Smooth muscle cell (in vitro differentiated cells): ENCODE measurements at regions not wholly inside any gene's neighbourhood (a gene's known extent, or its start where the extent isn't known, plus 50 kb on each side); places are given as distances from the start of the nearest gene placed in this dataset.

Experiments
- DNase-seq: peaks from one replicate; lab custom pipeline; 2025; ENCODE audit not compliant: unreplicated experiment; lab: John Stamatoyannopoulos, UW
- H2AFZ ChIP-seq: fragments of 200-600 bp; sonication (generic); 2 replicates; pipeline ENCODE4 v1.6.0; 2016; ENCODE audit warnings: antibody characterized with exemption, low read depth, mild to moderate bottlenecking
- H3F3A ChIP-seq: fragments of 200-600 bp; sonication (generic); 2 replicates; pipeline ENCODE4 v1.6.0; 2017; ENCODE audit warnings: antibody characterized with exemption, low read depth
- H3K27ac ChIP-seq: fragments of 200-600 bp; sonication (generic); 2 replicates; pipeline ENCODE4 v1.5.1; 2016; ENCODE audit warnings: low read depth, mild to moderate bottlenecking
- H3K27me3 ChIP-seq: fragments of 200-600 bp; sonication (generic); 2 replicates; pipeline ENCODE4 v1.6.1; 2016; ENCODE audit warnings: low read depth, mild to moderate bottlenecking
- H3K36me3 ChIP-seq: fragments of 200-600 bp; sonication (generic); 2 replicates; pipeline ENCODE4 v1.5.1; 2016; ENCODE audit warnings: low read depth
- H3K4me1 ChIP-seq: fragments of 200-600 bp; sonication (generic); 2 replicates; pipeline ENCODE4 v1.5.1; 2016; ENCODE audit warnings: low read depth
- H3K4me2 ChIP-seq: fragments of 200-600 bp; sonication (generic); 2 replicates; pipeline ENCODE4 v1.6.0; 2016; ENCODE audit warnings: mild to moderate bottlenecking
- H3K4me3 ChIP-seq: fragments of 200-600 bp; sonication (generic); 2 replicates; pipeline ENCODE4 v1.5.1; 2016; ENCODE audit warnings: mild to moderate bottlenecking
- H3K79me2 ChIP-seq: fragments of 200-600 bp; sonication (generic); 2 replicates; pipeline ENCODE4 v1.6.0; 2016; ENCODE audit warnings: low read depth, mild to moderate bottlenecking
- H3K9ac ChIP-seq: fragments of 200-600 bp; sonication (generic); 2 replicates; pipeline ENCODE4 v1.6.0; 2016; ENCODE audit warnings: low read depth
- H3K9me3 ChIP-seq: fragments of 200-600 bp; sonication (generic); replicated peaks from 2 replicates; pipeline ENCODE4 v1.5.1; 2016; ENCODE audit warnings: low read depth
- H4K20me1 ChIP-seq: fragments of 200-600 bp; sonication (generic); 2 replicates; pipeline ENCODE4 v1.6.0; 2016; ENCODE audit warnings: low read depth
- CTCF ChIP-seq: fragments of 200-600 bp; sonication (generic); IDR thresholded peaks from 2 replicates; pipeline ENCODE4 v1.5.1; 2017; ENCODE audit warnings: borderline replicate concordance, mild to moderate bottlenecking, antibody characterized with exemption; ENCODE audit not compliant: insufficient read depth, poor library complexity, severe bottlenecking
- WGBS: methylation state at CpG from one replicate; pipeline ENCODE4 v1.1.7; 2016; ENCODE audit warnings: low lambda C conversion rate; 5-methylcytosine and 5-hydroxymethylcytosine counted together

- Histone ChIP-seq H3K4me3 (no peak overlapping the region), H3K27ac (no peak overlapping the region), H3K27me3 (peaks cover 5% of the 10 kb centered on the region), H4K20me1 (no peaks in the 10 kb centered on the region), H3K4me1 (no peaks in the 10 kb centered on the region), H2AFZ (no peak overlapping the region), H3K36me3 (no peaks in the 10 kb centered on the region), H3K9ac (no peak overlapping the region), H3K79me2 (no peaks in the 10 kb centered on the region), H3K9me3 (no peaks in the 10 kb centered on the region), H3K4me2 (no peak overlapping the region), H3F3A (no peaks in the 10 kb centered on the region)
- no peak for DNase-seq
- no peak for TF ChIP-seq CTCF
- WGBS: 87% methylated on average over 13 of the region's 13 CpGs
These were observed 50.3 kb downstream of the RBFOX3 start for GRCh38 chr17:79560527-79560926.

DNA sequence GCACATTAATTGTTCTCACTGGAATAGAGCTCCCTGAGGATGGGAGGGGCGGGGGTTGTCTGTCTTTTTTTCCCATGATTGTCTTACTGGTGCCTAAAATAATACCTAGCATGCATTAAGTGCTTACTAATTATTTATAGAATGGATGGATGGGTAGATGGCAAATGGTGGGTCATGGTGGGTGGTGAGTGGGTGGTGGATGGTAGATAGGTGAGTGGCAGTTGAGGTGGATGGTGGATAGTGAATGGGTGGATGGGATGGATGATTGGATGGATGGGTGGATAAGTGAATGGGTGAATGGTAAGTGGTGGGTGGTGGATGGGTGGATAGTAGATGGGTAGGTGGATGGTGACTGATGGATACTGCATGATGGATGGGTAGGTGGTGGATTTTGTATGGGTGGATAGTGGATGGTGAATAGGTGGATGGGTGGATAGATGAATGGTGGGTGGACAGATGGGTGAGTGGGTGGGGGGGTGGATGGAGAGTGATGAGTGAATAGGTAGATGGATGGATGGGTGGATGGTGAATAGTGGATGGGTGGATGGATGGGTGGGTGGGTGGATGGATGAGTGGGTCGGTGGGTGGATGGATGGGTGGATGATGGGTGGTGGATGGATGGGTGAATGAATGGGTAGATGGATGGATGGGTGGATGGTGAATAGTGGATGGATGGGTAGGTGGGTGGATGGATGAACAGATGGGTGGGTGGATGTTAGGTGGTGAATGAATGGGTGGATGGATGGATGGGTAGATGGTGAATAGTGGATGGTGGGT lies 51.6 kb downstream of the RBFOX3 start:
- no peaks in the 10 kb centered on the region for H3K4me1 ChIP-seq
- no peak overlapping the region for H3K9ac ChIP-seq
- H3K27me3 ChIP-seq: peaks cover 5% of the 10 kb centered on the region
- no peaks in the 10 kb centered on the region for H4K20me1 ChIP-seq
- H3K27ac ChIP-seq: no peak overlapping the region
- no peak overlapping the region for H3K4me2 ChIP-seq
- no peaks in the 10 kb centered on the region for H3K36me3 ChIP-seq
- H3F3A ChIP-seq: no peaks in the 10 kb centered on the region
- H3K4me3 ChIP-seq: no peak overlapping the region
- H3K9me3 ChIP-seq: no peaks in the 10 kb centered on the region
- no peak for DNase-seq
- TF ChIP-seq CTCF: no peak
- no peaks in the 10 kb centered on the region for H3K79me2 ChIP-seq
- 83% methylated on average over 1 of the region's 2 CpGs for WGBS
- no peak overlapping the region for H2AFZ ChIP-seq

- Histone ChIP-seq H3F3A (no peaks in the 10 kb centered on the region), H4K20me1 (no peaks in the 10 kb centered on the region), H3K9me3 (no peaks in the 10 kb centered on the region), H3K79me2 (no peaks in the 10 kb centered on the region), H2AFZ (no peak overlapping the region), H3K4me3 (no peak overlapping the region), H3K4me2 (no peak overlapping the region), H3K27ac (no peak overlapping the region), H3K27me3 (peaks cover 5% of the 10 kb centered on the region), H3K9ac (no peak overlapping the region), H3K4me1 (no peaks in the 10 kb centered on the region), H3K36me3 (no peaks in the 10 kb centered on the region)
- DNase-seq: no peak
- 90% methylated on average over 23 of the region's 24 CpGs for WGBS
- TF ChIP-seq CTCF: no peak
These were observed 52.6 kb downstream of the RBFOX3 start for GRCh38 chr17:79558091-79558900.
